ENCODE measurements at regions not wholly inside any gene's neighbourhood (a gene's known extent, or its start where the extent isn't known, plus 50 kb on each side); places are given as distances from the start of the nearest gene placed in this dataset.

GRCh38 chr2:184523732-184524131 lies 74.6 kb upstream of the ZNF804A start:
- intact Hi-C loops (cut with DNase I) = no loop called here
- DNase-seq (no peak), ATAC-seq (no peak)

GRCh38 chr2:184524551-184525382 lies 73.6 kb upstream of the ZNF804A start:
- intact Hi-C loops (cut with DNase I) = no loop called here
- DNase-seq = no peak

GRCh38 chr2:184527058-184527457 lies 71.3 kb upstream of the ZNF804A start:
- DNase-seq = no peak
- intact Hi-C loops (cut with DNase I) = no loop called here

More at GRCh38 chr2:184524551-184525382, 73.6 kb upstream of the ZNF804A start:
- ATAC-seq = no peak

GRCh38 chr2:184528119-184528518 lies 70.2 kb upstream of the ZNF804A start:
- ATAC-seq = no peak
- intact Hi-C loops (cut with DNase I) = no loop called here
- no peak for DNase-seq

More at GRCh38 chr2:184527058-184527457, 71.3 kb upstream of the ZNF804A start:
- ATAC-seq = no peak

GRCh38 chr2:184530239-184530638 lies 68.1 kb upstream of the ZNF804A start:
- intact Hi-C loops (cut with DNase I) = no loop called here
- DNase-seq (no peak), ATAC-seq (no peak)

- ATAC-seq (no peak), DNase-seq (no peak)
- intact Hi-C loops (cut with DNase I) = no loop called here
Measured at GRCh38 chr2:184530959-184531358, 67.4 kb upstream of the ZNF804A start.

- no peak for DNase-seq
Measured at GRCh38 chr2:184532551-184532950, 65.8 kb upstream of the ZNF804A start.

GRCh38 chr2:184534986-184535385 lies 63.3 kb upstream of the ZNF804A start:
- no peak for DNase-seq
- intact Hi-C loops (cut with DNase I) = no loop called here
- ATAC-seq = no peak

More at GRCh38 chr2:184532551-184532950, 65.8 kb upstream of the ZNF804A start:
- no peak for ATAC-seq
- intact Hi-C loops (cut with DNase I) = no loop called here

- ATAC-seq (no peak), DNase-seq (no peak)
- intact Hi-C loops (cut with DNase I) = no loop called here
Measured at GRCh38 chr2:184540246-184540789, 58.0 kb upstream of the ZNF804A start.

GRCh38 chr2:184541591-184541990 lies 56.7 kb upstream of the ZNF804A start:
- no peak for DNase-seq
- no peak for ATAC-seq
- intact Hi-C loops (cut with DNase I) = no loop called here

GRCh38 chr2:184543832-184544231 lies 54.5 kb upstream of the ZNF804A start:
- ATAC-seq (no peak), DNase-seq (no peak)
- intact Hi-C loops (cut with DNase I) = no loop called here

Small RNAs in the stretch of these regions (microRNA-seq; reads per million reads assigned to microRNA genes)
- gene MIR548AE1 = 0 reads per million in 2 donors

Data from left cardiac atrium (tissue), 4 donors.